Thyroid gland (tissue), 4 donors: ENCODE measurements at regions not wholly inside any gene's neighbourhood (a gene's known extent, or its start where the extent isn't known, plus 50 kb on each side); places are given as distances from the start of the nearest gene placed in this dataset.

Experiments used
- CTCF ChIP-seq, 6 experiments: fragments of 200-600 bp in 3 of 6; fragments of 450-650 bp in 3 of 6; sonication (generic) in 3 of 6; IDR thresholded peaks; one replicate each; pipeline ENCODE4 v1.5.1; 2016 to 2019; ENCODE audit warnings: antibody characterized with exemption in 6 of 6, mild to moderate bottlenecking in 2 of 6, inconsistent platforms in 1 of 6, moderate library complexity in 1 of 6
- POLR2A ChIP-seq, 2 donors: fragments of 450-650 bp; IDR thresholded peaks; one replicate each; pipeline ENCODE4 v1.6.1; 2017; ENCODE audit warnings: antibody characterized with exemption in 2 of 2, mild to moderate bottlenecking in 2 of 2, moderate library complexity in 1 of 2

DNA sequence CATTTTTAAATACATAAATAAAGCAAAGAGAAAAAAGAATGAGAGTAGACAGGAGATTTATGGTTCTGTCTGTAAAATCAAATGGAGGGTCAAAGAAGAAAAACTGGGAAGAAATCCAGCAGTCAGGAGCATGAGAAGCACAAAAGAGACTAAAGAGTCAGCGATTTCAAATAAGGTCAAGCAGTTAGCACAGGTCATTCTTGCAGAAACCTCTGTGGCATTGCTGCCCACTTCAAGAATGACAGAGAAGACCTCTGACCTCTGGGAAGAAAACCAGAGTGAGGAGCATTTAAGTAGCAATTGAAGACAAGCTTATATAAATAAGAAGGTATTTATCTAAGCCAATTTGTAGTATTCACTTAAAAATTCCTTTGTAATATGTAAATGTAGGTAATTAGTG is 172.0 kb upstream of the SPOPL start:
- no peak for TF ChIP-seq CTCF (IDR thresholded peaks at IDR 0.05)
- no peak for TF ChIP-seq POLR2A (IDR thresholded peaks at IDR 0.05)
